ENCODE measurements at regions not wholly inside any gene's neighbourhood (a gene's known extent, or its start where the extent isn't known, plus 50 kb on each side); places are given as distances from the start of the nearest gene placed in this dataset.

DNA sequence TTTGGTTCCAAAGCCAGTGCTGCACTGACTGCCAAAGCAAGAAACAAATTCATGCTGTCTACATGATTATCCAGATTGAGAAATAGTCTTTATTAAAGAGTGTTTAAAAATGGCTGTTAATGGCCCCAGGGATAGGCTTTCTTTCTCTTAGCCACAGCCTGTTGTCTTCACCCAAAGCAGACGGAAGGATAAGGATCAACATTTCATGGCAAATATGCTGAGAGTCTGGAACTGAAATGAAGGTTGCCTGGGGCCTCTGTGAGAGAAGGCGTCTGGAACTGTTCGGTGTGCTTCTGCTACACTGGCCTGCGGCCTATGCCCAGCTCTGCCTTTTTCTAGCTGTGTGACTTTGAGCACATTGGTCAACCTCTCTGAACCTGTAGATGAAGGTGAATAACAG is 373.0 kb upstream of the ZFP64 start:
- DNase-seq: no peak

DNA sequence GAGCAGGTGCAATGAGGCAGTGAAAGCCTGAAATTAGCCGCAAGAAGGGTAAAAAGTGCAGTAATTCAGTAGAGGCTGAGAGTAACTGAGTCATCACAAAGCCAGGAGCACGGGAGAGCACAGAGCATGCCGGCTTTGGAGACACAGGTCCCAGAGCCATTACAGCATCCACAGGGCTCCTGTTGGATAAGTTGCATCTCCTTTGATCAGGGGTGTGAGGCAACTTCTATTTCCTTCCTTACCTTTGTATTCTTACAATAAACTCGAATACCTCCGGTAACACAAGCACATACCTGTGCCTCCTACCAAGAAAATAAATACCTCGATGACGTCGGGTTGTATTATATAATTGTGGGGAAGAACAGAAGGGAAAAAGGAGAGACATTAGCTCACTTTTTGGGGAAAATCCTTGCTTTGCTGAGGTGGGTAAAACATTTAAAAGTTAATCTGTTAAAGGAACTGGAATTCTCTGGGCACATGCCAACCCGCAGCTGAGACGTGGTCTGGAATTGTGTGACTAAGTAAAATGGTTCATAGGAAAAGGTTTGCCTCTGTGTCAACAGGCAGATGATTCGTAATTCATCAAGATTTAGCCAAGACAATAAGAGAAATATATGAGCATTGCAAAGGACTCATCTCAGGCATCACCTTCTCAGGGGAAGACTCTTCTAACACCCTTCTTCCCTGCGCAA is 360.7 kb upstream of the ZFP64 start:
- DNase-seq: no peak

DNA sequence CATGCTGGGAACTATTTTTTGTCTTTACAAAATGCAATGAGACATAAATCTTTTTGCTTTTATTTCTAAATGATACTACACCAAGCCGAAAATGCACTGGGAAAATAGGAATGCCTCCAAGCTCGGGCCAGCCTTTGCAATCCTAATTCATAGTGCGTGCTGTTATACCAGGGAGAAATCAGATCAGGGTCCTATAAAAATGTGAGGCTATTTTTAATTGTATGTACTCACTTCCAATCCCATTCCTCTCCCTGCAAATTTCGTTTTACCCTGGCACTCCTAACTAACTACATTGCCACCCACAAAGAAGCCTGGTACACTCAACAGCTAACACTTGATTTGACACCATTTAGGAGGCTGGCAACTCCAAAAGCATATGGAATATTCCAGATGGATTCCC is 350.6 kb upstream of the ZFP64 start:
- DNase-seq: no peak

DNA sequence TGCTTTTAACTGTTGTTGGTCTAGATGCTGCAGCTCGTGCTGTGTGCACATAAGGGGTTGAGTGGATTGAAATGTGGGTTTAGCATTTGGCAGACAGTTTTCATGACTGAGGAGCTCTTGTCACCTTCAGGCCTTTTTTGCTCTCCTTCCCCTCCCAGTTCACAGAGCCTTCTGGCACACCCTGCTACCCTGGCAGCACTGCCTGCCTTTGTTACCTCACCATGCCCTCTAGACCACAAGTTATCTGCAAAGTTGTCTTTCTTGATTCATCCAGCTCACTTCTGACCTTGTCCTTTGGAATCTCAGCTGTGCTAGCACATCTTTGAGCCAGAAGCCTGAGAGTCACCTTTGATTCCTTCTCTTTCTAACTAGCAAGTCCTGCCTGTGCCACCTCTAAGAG is 348.9 kb upstream of the ZFP64 start:
- no peak for DNase-seq

DNA sequence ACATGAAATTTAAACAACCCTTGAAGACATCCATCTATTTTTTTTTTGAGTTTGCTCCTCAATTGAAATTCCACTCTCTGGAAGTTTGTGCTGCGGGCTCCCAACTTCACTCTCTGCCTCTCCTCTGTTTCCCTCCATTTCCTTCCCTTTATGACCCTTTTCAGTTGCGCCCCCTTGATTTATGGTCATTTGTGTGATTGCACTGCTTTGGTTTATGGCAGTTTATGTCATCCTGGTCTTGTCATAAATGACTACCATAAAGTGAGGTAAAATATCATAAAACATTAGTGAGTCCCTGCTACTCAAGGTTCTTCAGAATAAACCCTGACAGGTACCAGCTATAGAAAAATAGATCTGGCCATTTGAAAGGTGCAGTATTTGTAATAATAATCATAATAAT is 348.3 kb upstream of the ZFP64 start:
- DNase-seq: no peak

DNA sequence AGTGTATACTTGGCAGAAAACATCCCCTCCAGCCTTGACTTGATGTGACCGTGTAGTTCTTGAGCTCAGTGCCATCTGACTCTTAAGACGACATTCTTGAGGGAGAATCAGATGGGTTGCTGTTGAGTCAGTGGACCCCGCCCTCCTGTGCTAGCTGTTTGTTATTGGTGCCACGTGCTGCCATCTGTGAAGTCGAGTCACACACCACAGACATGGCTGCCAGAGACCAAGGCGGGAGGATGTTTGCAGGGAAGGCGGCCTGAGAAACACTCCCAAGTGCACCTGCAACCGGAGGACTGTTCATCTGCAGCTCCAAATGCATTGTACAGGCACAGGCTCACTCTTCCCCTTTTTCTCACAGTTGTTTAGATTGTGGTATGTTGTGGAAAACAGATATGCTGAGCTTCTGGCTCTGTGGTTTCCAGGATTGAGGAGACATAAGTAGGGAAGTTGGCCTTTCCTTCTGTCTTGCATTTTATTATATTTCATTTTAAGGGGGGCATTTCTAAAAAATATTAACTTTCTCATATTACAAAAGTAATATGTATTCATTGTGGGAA is 345.3 kb upstream of the ZFP64 start:
- DNase-seq: no peak

DNA sequence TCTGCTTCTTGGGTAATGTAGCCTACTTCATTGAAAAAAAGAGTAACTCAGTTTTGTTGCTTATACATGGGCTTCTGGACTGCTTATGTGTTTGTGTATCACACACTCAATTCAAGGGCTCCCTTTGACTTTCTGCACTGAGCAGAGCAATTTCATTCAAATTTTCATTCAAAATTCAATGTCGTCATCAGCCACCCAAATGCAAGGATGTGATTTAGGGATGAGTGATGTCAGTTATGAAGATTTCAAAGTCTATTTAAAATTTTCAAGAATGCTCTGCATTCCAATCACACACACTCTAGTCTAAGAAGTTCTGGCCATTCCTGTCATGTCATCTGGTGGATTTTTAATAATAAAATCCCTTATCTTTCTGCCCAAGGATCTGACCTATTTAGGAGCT is 344.5 kb upstream of the ZFP64 start:
- DNase-seq: no peak

DNA sequence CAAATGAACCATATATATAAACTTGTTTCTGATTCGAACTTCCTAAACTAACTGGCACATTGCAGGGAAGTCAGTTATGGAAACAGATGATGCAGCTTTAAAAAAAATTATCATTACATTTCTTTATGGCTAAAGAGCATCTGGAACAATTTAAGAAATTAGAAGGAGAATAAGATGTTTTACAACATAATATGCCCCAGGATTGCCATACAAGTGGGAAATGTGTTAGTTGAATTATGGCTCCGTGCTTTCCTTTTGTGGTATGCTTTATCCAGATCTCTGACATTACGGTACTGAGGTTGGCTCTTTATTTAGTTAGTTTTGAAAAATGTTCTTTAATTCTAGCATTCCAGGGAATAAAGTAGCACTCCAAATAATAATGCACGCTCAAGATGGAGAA is 343.0 kb upstream of the ZFP64 start:
- DNase-seq: no peak

DNA sequence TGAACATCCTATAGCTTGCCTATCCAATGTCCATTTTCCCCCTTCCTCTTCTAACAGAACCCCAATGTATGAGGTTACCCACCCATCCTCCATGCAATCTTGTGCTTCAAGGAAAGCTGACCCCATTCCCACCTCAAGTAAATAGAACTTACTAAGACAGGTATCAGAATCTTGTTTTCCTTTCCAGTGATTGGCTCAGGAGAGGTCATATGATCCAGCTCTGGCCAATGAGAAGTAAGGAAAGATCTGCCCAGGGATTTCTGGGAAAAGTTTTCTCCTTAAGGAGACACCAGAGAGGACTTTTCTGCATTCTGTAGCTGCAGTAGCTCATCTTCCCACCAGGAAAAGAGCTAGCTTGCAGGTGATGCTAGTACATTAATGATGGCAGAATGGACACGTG is 341.8 kb upstream of the ZFP64 start:
- no peak for DNase-seq

DNA sequence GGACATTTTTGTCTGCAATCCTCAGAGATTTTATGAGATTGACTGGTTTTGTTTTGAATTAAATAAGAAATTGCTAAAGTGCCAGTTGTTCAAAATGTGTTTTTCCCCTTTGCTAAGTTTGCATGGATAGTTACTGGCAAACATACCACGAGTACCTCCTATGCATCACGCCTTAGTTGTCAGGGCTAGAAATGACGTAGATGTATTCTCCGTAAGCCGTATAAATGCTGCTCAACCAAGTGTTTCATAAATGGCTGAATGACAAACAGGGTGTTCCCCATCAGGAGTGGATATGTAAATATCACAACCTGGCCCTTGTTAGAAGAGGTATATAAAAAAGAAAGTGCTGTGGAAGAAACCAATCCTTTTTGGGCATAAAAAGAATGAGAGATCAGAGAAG is 341.1 kb upstream of the ZFP64 start:
- DNase-seq: no peak

DNA sequence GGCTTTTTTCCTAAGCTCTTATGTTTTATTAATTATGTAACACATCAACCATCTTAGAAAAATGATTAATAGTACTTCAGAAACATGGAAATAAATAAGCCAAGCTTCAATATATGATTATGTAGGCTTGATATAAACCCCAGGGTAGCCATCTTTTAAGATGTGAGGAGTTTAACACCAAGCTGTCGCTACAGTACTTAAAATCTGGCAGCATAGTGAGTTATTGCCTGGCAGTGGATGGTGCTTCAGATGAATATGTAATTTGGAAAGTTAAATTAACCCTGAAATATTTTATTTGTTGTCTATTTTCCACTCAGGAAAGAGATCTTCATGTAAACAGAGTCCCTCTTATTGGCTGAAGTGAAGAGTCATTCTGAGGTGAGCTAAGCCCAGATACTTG is 339.0 kb upstream of the ZFP64 start:
- DNase-seq: no peak

DNA sequence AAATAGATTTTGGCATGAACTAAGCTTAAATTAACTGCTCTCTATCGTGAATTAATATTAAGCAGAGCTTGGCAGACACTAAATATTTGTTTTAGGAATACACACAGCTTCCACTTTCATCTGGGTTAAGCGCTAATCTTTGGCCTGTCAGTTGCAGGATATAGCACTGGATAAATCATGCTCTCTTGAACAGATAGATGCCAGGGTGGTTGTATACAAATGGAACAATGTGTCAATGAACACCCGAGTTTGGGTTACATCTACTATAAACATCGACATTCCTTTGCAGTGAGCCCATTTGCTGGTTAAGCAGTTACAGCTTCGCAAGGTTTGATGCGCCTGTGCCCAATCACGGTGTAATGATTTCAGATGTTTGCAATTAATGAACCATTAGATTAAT is 338.2 kb upstream of the ZFP64 start:
- DNase-seq: peak; percentile 4

DNA sequence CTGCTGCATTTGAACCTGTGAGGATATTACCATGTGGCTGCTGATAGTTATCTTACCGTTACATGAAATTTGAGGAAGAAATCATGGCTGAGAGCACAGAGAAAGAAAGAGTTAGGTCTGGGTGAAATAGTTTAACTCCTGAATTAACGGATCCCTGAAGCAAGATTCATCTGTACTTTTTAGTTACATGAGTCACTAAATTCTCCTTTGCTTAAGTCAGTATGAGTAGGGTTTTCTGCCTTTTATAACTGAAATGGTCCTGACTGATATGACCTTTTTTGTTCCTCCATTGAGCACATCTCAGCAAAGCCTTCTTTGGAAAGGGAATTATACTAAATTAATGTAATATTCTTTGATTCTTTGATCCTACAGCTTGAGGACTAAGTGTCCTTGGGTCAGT is 333.3 kb upstream of the ZFP64 start:
- DNase-seq: no peak

DNA sequence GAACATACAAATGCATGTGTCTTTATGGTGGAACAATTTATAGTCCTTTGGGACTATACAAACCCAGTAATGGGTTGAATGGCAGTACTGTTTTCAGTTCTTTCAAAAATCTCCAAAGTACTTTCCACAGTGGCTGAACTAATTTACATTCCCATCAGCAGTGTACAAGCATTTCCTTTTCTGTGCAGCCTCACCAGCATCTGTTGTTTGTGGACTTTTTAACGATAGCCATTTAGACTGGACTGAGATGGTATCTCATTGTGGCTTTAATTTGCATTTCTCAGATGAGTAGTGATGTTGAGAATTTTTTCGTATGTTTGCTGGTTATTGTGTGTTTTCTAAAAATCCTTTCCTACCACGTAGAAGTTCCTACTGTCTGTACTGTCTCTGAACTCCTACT is 327.2 kb upstream of the ZFP64 start:
- no peak for DNase-seq

DNA sequence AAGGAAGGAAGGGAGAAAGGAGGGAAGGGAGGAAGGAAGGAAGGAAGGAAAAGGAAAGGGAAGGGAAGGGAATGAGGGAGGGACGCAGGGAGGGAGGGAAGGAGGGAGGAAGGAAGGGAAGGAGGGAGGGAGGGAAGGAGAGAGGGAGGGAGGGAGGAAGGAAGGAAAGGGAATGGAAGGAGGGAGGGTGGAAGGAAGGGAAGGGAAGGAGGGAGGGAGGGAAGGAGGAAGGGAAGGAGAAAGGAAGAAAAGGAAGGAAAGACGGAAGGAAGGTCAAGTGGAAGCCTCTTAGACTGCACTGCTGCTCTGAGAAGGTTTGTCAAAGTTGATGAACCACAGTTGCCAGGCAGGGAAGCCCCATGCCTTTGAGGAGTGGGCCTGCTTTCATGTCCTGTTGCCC is 324.3 kb upstream of the ZFP64 start:
- DNase-seq: no peak

DNA sequence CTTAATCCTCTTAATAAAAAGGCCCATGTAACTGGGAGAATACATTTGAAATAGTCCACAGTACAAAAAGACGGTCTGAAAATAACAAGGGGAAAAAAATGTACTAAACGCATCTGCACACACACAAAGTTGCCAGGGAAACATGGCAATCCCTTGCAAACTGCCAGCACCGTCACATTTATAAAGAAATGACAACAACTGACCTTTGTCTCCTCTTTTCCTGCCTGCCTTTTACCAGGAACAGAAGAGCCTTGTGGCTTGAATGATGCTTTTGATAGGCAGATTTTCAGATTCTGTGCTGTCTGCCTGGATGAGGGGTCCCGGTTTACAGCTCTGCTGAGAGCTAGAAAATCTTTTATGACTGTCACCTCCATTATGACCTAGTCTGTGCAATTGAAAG is 308.6 kb upstream of the ZFP64 start:
- DNase-seq: no peak

DNA sequence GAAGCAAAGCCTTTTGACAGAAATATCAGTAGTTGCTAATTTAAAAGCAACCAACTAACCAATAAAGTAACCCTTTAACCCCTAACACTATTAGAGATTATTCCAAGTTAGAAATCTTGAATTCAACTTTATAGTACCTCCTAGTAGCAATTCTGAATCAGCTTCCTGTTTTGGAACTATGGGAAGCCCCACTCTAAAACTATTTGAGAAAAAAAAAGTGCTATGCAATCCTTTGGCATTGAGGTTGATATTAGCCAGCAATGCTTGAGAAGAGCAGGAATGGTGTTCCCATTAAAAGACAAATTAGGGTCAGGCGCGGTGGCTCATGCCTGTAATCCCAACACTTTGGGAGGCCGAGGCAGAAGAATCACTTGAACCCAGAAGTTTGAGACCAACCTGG is 306.2 kb upstream of the ZFP64 start:
- DNase-seq: no peak

DNA sequence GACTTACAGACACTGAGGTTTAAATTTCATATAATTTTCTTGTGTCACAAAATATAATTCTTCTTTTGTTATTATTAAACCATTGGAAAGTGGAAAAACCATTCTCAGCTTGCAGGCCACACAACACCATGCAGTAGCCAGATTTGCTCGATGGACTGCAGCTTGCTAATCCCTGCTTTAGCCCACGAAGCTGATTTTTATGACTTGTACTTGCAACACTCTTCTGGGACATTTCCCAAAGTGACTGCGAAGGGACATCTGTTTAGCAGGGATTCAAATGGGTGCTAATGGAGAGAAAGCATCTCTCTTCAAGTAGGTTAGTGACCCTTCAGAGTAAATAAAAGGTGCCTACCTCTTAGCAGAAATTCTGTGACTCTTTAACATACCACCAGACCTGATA is 304.6 kb upstream of the ZFP64 start:
- no peak for DNase-seq

DNA sequence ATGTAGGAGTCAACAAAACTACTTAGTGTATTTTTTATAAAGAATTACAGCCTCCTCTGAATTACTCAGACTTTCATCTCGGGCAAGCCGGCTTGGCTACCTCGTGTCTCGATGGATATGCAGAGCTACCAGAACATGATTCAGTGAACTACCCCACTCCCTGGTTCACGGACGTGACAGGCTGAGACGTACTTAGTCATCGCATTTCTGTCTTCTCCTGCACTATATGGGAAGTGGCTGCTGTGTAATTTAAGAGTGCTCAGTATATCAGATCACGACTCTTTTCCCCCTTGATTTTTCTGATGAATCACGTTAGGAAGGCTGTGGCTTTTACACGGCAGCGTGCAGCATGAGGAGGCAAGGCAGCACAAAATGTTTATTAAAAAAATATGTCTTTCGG is 302.7 kb upstream of the ZFP64 start:
- DNase-seq: no peak

DNA sequence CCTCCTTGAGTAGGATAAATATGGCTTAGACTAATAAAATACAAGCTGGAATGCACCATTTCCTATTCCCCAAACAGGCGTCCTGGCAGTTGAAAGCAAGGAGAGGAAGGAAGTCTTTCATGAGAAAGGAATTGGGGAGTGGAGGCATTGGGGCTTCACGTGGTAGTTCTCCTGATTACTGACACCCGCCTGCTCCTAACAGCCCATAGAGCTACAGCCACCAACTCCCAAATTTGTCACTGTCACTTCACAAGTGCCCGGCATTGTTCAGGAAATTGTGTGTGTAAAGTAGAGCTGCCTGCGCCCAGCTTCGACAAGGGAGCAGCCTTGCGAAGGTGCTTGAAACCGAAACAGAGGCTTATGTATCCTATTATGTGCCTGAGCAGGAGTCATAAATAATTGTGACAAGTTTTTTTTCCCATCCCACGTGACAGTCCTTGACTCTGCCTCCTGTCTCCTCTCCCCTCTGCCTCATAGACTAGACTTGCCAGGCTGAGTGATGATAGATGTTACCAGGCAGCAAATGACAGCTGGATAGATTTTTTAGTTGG is 301.7 kb upstream of the ZFP64 start:
- DNase-seq: peak; percentile 73

DNA sequence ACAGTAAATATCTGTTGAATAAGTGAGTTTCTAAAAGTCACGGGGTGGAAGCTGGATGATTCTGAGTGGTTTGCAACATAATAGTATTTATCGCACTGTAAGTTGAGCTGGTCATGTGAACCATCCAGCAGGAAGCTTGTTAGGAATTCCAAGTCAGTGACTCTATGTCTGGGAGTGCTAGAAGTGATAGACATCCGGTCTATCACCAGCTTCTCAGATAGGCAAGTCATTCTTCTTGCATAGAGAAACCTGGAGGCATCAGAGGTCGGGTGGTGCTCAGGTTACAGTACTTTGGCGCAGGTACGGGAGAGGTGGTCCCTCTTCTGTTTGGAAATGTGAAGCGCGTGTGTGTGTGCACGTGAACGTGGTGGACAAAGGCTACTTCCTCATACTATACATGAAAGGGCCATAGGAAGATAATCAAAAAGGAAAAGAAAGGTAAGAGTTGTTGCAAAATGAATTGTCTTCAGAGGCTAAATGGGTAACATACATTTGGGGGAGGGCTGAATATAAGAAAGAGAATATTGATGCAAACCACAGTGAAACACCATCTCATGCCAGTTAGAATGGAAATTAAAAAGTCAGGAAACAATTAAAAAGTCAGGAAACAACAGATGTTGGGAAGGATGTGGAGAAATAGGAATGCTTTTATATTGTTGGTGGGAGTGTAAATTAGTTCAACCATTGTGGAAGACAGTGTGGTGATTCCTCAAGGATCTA is 299.3 kb upstream of the ZFP64 start:
- peak; percentile 35 for DNase-seq

DNA sequence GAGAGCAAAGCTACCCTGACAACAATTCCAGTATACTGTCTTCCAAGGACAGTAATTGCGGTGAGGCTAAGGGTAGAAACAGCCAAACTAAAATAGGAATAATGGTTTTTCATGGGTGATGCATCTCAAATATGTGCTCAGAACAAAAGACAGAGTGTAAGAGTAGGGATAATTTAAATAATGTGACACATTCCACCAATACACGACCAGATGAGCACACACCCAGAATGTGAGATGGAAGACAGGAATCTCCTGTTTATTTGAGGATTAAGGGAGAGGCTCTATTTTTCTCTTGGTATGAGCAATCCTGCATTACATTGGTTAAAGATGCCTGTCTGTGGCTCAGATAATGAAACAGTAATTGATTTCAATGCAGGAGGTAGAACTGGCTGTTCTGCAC is 292.9 kb upstream of the ZFP64 start:
- no peak for DNase-seq

DNA sequence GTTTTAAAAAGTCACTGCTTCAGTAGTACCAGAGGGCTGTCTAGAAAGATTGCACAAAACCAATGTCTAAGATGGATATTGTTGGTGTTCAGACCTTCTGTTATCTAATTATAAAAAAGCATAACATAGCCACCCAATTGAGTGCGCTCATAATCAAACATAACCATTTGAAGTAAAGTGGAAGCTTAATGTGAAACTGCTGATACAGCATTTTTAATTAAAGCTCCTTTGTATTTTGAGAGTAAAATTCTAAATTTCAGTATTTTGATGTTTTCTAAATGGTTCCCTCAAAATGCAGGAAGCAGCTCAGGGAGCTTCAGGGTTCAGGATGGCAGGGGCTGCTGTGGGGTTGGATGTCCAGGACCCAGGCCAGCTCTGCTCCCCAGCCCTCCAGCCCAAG is 291.8 kb upstream of the ZFP64 start:
- no peak for DNase-seq

DNA sequence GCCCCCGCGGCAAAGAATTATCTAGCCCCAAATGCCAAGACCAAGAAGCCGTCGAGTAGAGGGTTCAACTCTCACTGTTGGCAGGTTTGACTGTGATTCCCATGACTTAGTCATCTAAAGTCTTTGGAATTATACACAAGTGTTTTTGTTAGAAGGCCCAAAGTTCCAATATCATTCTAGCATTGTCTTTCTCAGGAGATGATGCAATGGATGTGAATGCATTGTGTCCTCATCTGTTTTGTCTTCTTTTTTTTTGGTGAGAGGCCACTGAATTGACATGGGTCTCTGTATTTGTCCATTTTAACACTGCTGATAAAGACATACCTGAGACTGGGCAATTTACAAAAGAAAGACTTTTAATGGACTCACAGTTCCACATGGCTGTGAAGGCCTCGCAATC is 290.5 kb upstream of the ZFP64 start:
- DNase-seq: no peak

Measured in skin of body (tissue), 1 donor.